Esophagus squamous epithelium (tissue), 5 donors: ENCODE measurements at regions not wholly inside any gene's neighbourhood (a gene's known extent, or its start where the extent isn't known, plus 50 kb on each side); places are given as distances from the start of the nearest gene placed in this dataset.

Experiments
- DNase-seq: peaks from one replicate; lab custom pipeline; 2025; lab: John Stamatoyannopoulos, UW
- H3K27ac ChIP-seq, 4 donors: fragments of 200-600 bp; sonication (generic); one replicate each; pipeline ENCODE4 v1.5.1; 2016 to 2019; ENCODE audit warnings: mild to moderate bottlenecking in 1 of 4
- H3K27me3 ChIP-seq, 4 donors: fragments of 200-600 bp; sonication (generic); 1 replicate in 3 of 4; 2 replicates in 1 of 4; pipeline versions ENCODE4 v1.5.1 to v1.6.0; 2017 to 2021; ENCODE audit warnings: antibody characterized with exemption in 1 of 4
- H3K36me3 ChIP-seq, 3 donors: fragments of 200-600 bp; sonication (generic); one replicate each; pipeline ENCODE4 v1.5.1; 2016 to 2019
- H3K4me1 ChIP-seq, 3 donors: fragments of 200-600 bp; sonication (generic); one replicate each; pipeline ENCODE4 v1.5.1; 2017 to 2019
- H3K4me3 ChIP-seq, 4 donors: fragments of 200-600 bp; sonication (generic); 1 replicate in 3 of 4; 2 replicates in 1 of 4; pipeline ENCODE4 v1.5.1; 2016 to 2019; ENCODE audit warnings: mild to moderate bottlenecking in 2 of 4, moderate library complexity in 1 of 4
- H3K9me3 ChIP-seq, 3 donors: fragments of 200-600 bp; sonication (generic); one replicate each; pipeline ENCODE4 v1.5.1; 2016 to 2019
- CTCF ChIP-seq, 6 experiments: fragments of 450-650 bp in 4 of 6; fragments of 200-600 bp in 2 of 6; sonication (generic) in 2 of 6; IDR thresholded peaks; one replicate each; pipeline ENCODE4 v1.5.1; 2016 to 2019; ENCODE audit warnings: antibody characterized with exemption in 6 of 6, mild to moderate bottlenecking in 4 of 6, moderate library complexity in 4 of 6
- POLR2A ChIP-seq, 4 donors: fragments of 450-650 bp; IDR thresholded peaks; one replicate each; pipeline ENCODE4 v1.6.1; 2017; ENCODE audit warnings: antibody characterized with exemption in 4 of 4, mild to moderate bottlenecking in 4 of 4, moderate library complexity in 3 of 4
- WGBS, 2 donors: methylation state at CpG; one replicate each; pipeline ENCODE4 v1.1.5; 2018; 5-methylcytosine and 5-hydroxymethylcytosine counted together
- intact Hi-C: fragments of 100-400 bp; cut with DNase I; formaldehyde crosslinking; loops from one replicate; pipeline ENCODE4 v1.15.0; 2022
- donor health status: DM: yes; HTN: yes; CAD: no.

- no peak for DNase-seq
- Histone ChIP-seq H3K36me3 (no peaks in the 10 kb centered on the region), H3K9me3 (no peaks in the 10 kb centered on the region), H3K4me1 (no peaks in the 10 kb centered on the region), H3K4me3 (no peak overlapping the region), H3K27me3 (no peaks in the 10 kb centered on the region), H3K27ac (no peak overlapping the region)
- no peak for TF ChIP-seq POLR2A (IDR thresholded peaks at IDR 0.05)
- no peak for TF ChIP-seq CTCF (IDR thresholded peaks at IDR 0.05)
- WGBS, 2 donors: 56 to 65% methylated on average over 1 of the region's 1 CpG
- intact Hi-C loops: no loop called here
Measured at GRCh38 chr5:164217464-164217863, 712.0 kb downstream of the MAT2B start.

- Histone ChIP-seq H3K4me1 (no peaks in the 10 kb centered on the region), H3K27ac (no peak overlapping the region), H3K4me3 (no peak overlapping the region), H3K9me3 (no peaks in the 10 kb centered on the region), H3K36me3 (no peaks in the 10 kb centered on the region), H3K27me3 (no peaks in the 10 kb centered on the region)
- no peak for DNase-seq
- TF ChIP-seq CTCF (IDR thresholded peaks at IDR 0.05) (no peak), POLR2A (IDR thresholded peaks at IDR 0.05) (no peak)
- intact Hi-C loops: no loop called here
Measured at GRCh38 chr5:164220522-164220921, 715.1 kb downstream of the MAT2B start.

GRCh38 chr5:164224236-164224635, 718.8 kb downstream of the MAT2B start:
- no peak for TF ChIP-seq POLR2A (IDR thresholded peaks at IDR 0.05)
- intact Hi-C loops: no loop called here
- Histone ChIP-seq H3K27ac (no peak overlapping the region), H3K4me3 (no peak overlapping the region), H3K9me3 (no peaks in the 10 kb centered on the region), H3K36me3 (no peaks in the 10 kb centered on the region), H3K27me3 (no peaks in the 10 kb centered on the region), H3K4me1 (no peaks in the 10 kb centered on the region)
- WGBS, 2 donors: 86 to 87% methylated on average over 2 of the region's 2 CpGs
- no peak for DNase-seq

GRCh38 chr5:164224772-164225171, 719.4 kb downstream of the MAT2B start:
- Histone ChIP-seq H3K4me3 (no peak overlapping the region), H3K4me1 (no peaks in the 10 kb centered on the region)

GRCh38 chr5:164230341-164230740, 724.9 kb downstream of the MAT2B start:
- no peaks in the 10 kb centered on the region for H3K4me1 ChIP-seq
- no peaks in the 10 kb centered on the region for H3K27me3 ChIP-seq
- H3K27ac ChIP-seq: no peak overlapping the region
- H3K4me3 ChIP-seq: no peak overlapping the region
- H3K9me3 ChIP-seq: no peaks in the 10 kb centered on the region
- intact Hi-C loops: no loop called here
- H3K36me3 ChIP-seq: no peaks in the 10 kb centered on the region
- TF ChIP-seq CTCF (IDR thresholded peaks at IDR 0.05) (no peak), POLR2A (IDR thresholded peaks at IDR 0.05) (no peak)
- no peak for DNase-seq
- WGBS, 2 donors: 70 to 92% methylated on average over 1 of the region's 1 CpG

More at GRCh38 chr5:164224772-164225171, 719.4 kb downstream of the MAT2B start:
- 70 to 89% methylated on average over 2 of the region's 2 CpGs for whole genome bisulfite sequencing, 2 donors
- TF ChIP-seq CTCF (IDR thresholded peaks at IDR 0.05) (no peak), POLR2A (IDR thresholded peaks at IDR 0.05) (no peak)
- no peaks in the 10 kb centered on the region for H3K36me3 ChIP-seq
- DNase-seq: no peak
- H3K27me3 ChIP-seq: no peaks in the 10 kb centered on the region
- intact Hi-C loops: no loop called here
- H3K9me3 ChIP-seq: no peaks in the 10 kb centered on the region
- no peak overlapping the region for H3K27ac ChIP-seq

GRCh38 chr5:164233791-164234190, 728.4 kb downstream of the MAT2B start:
- Histone ChIP-seq H3K9me3 (no peaks in the 10 kb centered on the region), H3K4me1 (no peaks in the 10 kb centered on the region), H3K27ac (no peak overlapping the region), H3K27me3 (no peaks in the 10 kb centered on the region), H3K4me3 (no peak overlapping the region), H3K36me3 (no peaks in the 10 kb centered on the region)
- intact Hi-C loops: no loop called here
- WGBS, 2 donors: 14 to 19% methylated on average over 2 of the region's 2 CpGs
- TF ChIP-seq POLR2A (IDR thresholded peaks at IDR 0.05) (no peak), CTCF (IDR thresholded peaks at IDR 0.05) (no peak)
- DNase-seq: no peak
